ENCODE measurements at regions not wholly inside any gene's neighbourhood (a gene's known extent, or its start where the extent isn't known, plus 50 kb on each side); places are given as distances from the start of the nearest gene placed in this dataset.

- Histone ChIP-seq H3K79me2 (ENCODE audit: control insufficient read depth, insufficient read depth, low read length) (no peaks in the 10 kb centered on the region), H3K9me3 (ENCODE audit: control insufficient read depth, low read depth, low read length) (no peaks in the 10 kb centered on the region), H3K9ac (ENCODE audit: control insufficient read depth, extremely low read depth, insufficient read depth, low read length) (no peak overlapping the region), H3K4me2 (ENCODE audit: control insufficient read depth, extremely low read depth, insufficient read depth, low read depth, low read length) (no peak overlapping the region), H3K4me3 (ENCODE audit: control insufficient read depth in 2 of 3, extremely low read depth in 1 of 3, insufficient read depth in 2 of 3, low read depth in 1 of 3, low read length in 3 of 3) (no peak overlapping the region), H4K20me1 (ENCODE audit: control insufficient read depth, extremely low read depth, insufficient read depth, low read length) (no peaks in the 10 kb centered on the region), H3K27me3 (ENCODE audit: control insufficient read depth, extremely low read depth, insufficient read depth, low read length) (no peaks in the 10 kb centered on the region), H2AFZ (ENCODE audit: control insufficient read depth, low read length) (no peak overlapping the region), H3K36me3 (ENCODE audit: control insufficient read depth in 2 of 2, extremely low read depth in 1 of 2, insufficient read depth in 2 of 2, low read length in 2 of 2) (no peaks in the 10 kb centered on the region), H3K4me1 (ENCODE audit: control insufficient read depth, extremely low read depth, insufficient read depth, low read length) (no peaks in the 10 kb centered on the region), H3K27ac (ENCODE audit: control insufficient read depth, insufficient read depth, low read length) (no peak overlapping the region), H3K9me1 (ENCODE audit: control insufficient read depth, extremely low read depth, insufficient read depth, low read length) (no peaks in the 10 kb centered on the region)
- no peak for FAIRE-seq
- dilution Hi-C loops (cut with MboI; ENCODE audit: extremely low pct_ligation_motif_present, low sequenced_read_pairs): no loop called here
- no peak for DNase-seq (ENCODE audit: low read depth, low spot score)
- no peak for TF ChIP-seq CTCF (optimal IDR thresholded peaks at IDR 0.05 in 1 of 3, IDR thresholded peaks at IDR 0.05 in 1 of 3, conservative IDR thresholded peaks at IDR 0.05 in 1 of 3; ENCODE audit: extremely low read depth in 1 of 3, insufficient read depth in 2 of 3, low read length in 3 of 3)
- no peak for TF ChIP-seq EZH2 (IDR thresholded peaks at IDR 0.05; ENCODE audit: low read length)
Observed at GRCh38 chr15:88986949-88987590, 73.9 kb upstream of the MFGE8 start.

- Histone ChIP-seq H3K79me2 (ENCODE audit: control insufficient read depth, insufficient read depth, low read length) (no peaks in the 10 kb centered on the region), H3K4me2 (ENCODE audit: control insufficient read depth, extremely low read depth, insufficient read depth, low read depth, low read length) (no peak overlapping the region), H3K9ac (ENCODE audit: control insufficient read depth, extremely low read depth, insufficient read depth, low read length) (no peak overlapping the region), H3K27ac (ENCODE audit: control insufficient read depth, insufficient read depth, low read length) (no peak overlapping the region), H3K4me3 (ENCODE audit: control insufficient read depth in 2 of 3, extremely low read depth in 1 of 3, insufficient read depth in 2 of 3, low read depth in 1 of 3, low read length in 3 of 3) (no peak overlapping the region), H2AFZ (ENCODE audit: control insufficient read depth, low read length) (no peak overlapping the region), H3K27me3 (ENCODE audit: control insufficient read depth, extremely low read depth, insufficient read depth, low read length) (no peaks in the 10 kb centered on the region), H4K20me1 (ENCODE audit: control insufficient read depth, extremely low read depth, insufficient read depth, low read length) (no peaks in the 10 kb centered on the region), H3K9me1 (ENCODE audit: control insufficient read depth, extremely low read depth, insufficient read depth, low read length) (no peaks in the 10 kb centered on the region), H3K9me3 (ENCODE audit: control insufficient read depth, low read depth, low read length) (no peaks in the 10 kb centered on the region), H3K4me1 (ENCODE audit: control insufficient read depth, extremely low read depth, insufficient read depth, low read length) (no peaks in the 10 kb centered on the region), H3K36me3 (ENCODE audit: control insufficient read depth in 2 of 2, extremely low read depth in 1 of 2, insufficient read depth in 2 of 2, low read length in 2 of 2) (no peaks in the 10 kb centered on the region)
- FAIRE-seq: no peak
- TF ChIP-seq CTCF (optimal IDR thresholded peaks at IDR 0.05 in 1 of 3, IDR thresholded peaks at IDR 0.05 in 1 of 3, conservative IDR thresholded peaks at IDR 0.05 in 1 of 3; ENCODE audit: extremely low read depth in 1 of 3, insufficient read depth in 2 of 3, low read length in 3 of 3): no peak
- TF ChIP-seq EZH2 (IDR thresholded peaks at IDR 0.05; ENCODE audit: low read length): no peak
- dilution Hi-C loops (cut with MboI; ENCODE audit: extremely low pct_ligation_motif_present, low sequenced_read_pairs): no loop called here
- DNase-seq (ENCODE audit: low read depth, low spot score): no peak
Observed at GRCh38 chr15:88987591-88987933, 74.4 kb upstream of the MFGE8 start.

Data from keratinocyte (primary cell).